ENCODE measurements at regions not wholly inside any gene's neighbourhood (a gene's known extent, or its start where the extent isn't known, plus 50 kb on each side); places are given as distances from the start of the nearest gene placed in this dataset.

DNA sequence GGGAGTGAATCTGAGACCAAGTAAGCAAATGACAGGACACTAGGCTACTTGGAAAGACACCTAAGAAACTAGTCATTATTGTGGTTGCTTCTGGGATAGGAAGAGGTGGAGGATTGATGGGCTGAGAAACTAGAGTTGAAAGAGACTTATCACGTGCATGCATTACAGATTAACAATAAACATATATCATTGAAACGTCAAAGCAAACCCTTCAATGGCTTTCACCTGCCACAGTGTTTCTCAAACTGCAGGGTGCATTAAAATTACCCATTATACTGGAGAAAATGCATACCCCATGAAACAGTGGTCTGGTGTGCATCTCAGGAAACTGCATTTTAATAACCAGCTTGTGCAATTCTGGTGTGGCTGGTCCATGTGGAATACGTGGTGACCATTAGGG, 318.8 kb downstream of the SMAD2 start:
- Histone ChIP-seq H3K27me3 (no peaks in the 10 kb centered on the region), H3K27ac (no peak overlapping the region), H3K4me1 (no peaks in the 10 kb centered on the region), H3K9me3 (no peaks in the 10 kb centered on the region), H3K4me3 (no peak overlapping the region), H3K36me3 (no peaks in the 10 kb centered on the region)
- intact Hi-C loops (cut with DNase I) = no loop called here
- DNase-seq = no peak
- WGBS (ENCODE audit: insufficient coverage, low coverage, low lambda C conversion rate, missing lambda C conversion rate) = 60% methylated on average over 3 of the region's 3 CpGs
- TF ChIP-seq, protein P1, sequence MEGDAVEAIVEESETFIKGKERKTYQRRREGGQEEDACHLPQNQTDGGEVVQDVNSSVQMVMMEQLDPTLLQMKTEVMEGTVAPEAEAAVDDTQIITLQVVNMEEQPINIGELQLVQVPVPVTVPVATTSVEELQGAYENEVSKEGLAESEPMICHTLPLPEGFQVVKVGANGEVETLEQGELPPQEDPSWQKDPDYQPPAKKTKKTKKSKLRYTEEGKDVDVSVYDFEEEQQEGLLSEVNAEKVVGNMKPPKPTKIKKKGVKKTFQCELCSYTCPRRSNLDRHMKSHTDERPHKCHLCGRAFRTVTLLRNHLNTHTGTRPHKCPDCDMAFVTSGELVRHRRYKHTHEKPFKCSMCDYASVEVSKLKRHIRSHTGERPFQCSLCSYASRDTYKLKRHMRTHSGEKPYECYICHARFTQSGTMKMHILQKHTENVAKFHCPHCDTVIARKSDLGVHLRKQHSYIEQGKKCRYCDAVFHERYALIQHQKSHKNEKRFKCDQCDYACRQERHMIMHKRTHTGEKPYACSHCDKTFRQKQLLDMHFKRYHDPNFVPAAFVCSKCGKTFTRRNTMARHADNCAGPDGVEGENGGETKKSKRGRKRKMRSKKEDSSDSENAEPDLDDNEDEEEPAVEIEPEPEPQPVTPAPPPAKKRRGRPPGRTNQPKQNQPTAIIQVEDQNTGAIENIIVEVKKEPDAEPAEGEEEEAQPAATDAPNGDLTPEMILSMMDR (IDR thresholded peaks at IDR 0.05) = no peak
- no peak for ATAC-seq

DNA sequence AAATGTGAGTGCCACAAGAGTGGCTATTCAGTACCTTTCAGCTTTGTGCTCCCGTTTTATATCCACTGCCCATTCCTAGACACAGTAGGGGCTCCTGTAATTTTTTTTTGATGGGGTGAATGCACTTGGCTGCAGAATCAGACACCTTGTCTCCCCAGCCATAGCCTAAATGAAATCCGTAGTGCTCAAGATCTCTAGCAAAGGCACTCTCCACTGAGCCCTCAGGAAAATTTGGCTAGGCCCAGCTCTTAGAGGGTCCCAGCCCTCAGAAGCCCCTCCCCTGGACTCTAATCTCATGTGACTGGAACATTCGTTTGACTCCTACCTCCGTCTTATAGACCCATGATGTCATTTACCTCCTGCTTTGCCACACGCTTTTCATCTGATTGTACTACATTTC, 323.9 kb downstream of the SMAD2 start:
- H3K27ac ChIP-seq = no peak overlapping the region
- no peaks in the 10 kb centered on the region for H3K27me3 ChIP-seq
- H3K36me3 ChIP-seq = no peaks in the 10 kb centered on the region
- H3K9me3 ChIP-seq = no peaks in the 10 kb centered on the region
- H3K4me3 ChIP-seq = no peak overlapping the region
- intact Hi-C loops (cut with DNase I) = no loop called here
- ATAC-seq (no peak), DNase-seq (no peak)
- no peaks in the 10 kb centered on the region for H3K4me1 ChIP-seq
- WGBS (ENCODE audit: insufficient coverage, low coverage, low lambda C conversion rate, missing lambda C conversion rate) = 49% methylated on average over 5 of the region's 5 CpGs
- no peak for TF ChIP-seq POLR2A (IDR thresholded peaks at IDR 0.05)
- TF ChIP-seq, protein P1 (IDR thresholded peaks at IDR 0.05) = no peak

DNA sequence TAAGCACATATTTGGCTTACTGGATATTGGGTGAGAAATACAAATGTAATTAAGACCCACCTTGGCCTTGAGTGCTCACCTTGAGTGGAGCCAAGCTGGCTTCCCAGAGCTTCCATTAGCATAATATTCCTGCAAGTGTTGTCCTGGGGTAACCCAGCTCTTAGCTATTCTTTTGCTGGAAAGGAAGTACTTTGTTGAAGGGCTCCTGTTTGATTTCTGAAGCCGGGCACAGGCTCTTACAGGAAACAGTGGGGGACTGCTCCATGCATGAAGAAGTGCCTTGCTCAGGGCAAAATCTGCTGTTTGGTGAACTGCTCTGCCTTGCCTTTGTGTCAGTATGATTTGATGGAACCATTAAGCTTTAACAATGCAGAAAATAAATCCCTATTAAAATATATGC, 325.4 kb downstream of the SMAD2 start:
- DNase-seq (no peak), ATAC-seq (no peak)
- H3K27me3 ChIP-seq = no peaks in the 10 kb centered on the region
- H3K36me3 ChIP-seq = no peaks in the 10 kb centered on the region
- WGBS (ENCODE audit: insufficient coverage, low coverage, low lambda C conversion rate, missing lambda C conversion rate) = 50% methylated on average over 1 of the region's 1 CpG
- no peak overlapping the region for H3K4me3 ChIP-seq
- no peaks in the 10 kb centered on the region for H3K4me1 ChIP-seq
- intact Hi-C loops (cut with DNase I) = no loop called here
- H3K9me3 ChIP-seq = no peaks in the 10 kb centered on the region
- TF ChIP-seq, protein P1 (IDR thresholded peaks at IDR 0.05) = no peak
- TF ChIP-seq POLR2A (IDR thresholded peaks at IDR 0.05) = no peak
- H3K27ac ChIP-seq = no peak overlapping the region

DNA sequence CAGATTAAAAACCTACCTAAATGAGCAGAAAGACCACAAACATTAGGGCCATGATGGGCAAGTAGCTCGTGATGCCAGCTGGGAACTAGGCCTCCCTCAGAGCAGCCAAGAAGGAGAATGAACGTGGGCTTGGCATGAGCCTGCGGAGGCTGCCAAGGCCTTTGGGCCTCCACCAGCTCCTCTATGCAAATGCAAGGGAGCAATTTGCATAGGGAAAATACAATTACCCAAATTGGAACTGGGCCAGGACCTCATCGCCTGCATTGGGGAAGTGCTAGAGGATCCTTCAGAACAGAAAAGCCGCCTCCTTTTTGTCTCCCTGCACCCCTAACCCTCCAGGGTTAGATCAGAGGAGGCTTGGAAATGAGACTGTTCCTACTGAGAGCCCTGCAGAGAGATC, 326.4 kb downstream of the SMAD2 start:
- no peaks in the 10 kb centered on the region for H3K4me1 ChIP-seq
- 81% methylated on average over 5 of the region's 5 CpGs for WGBS (ENCODE audit: insufficient coverage, low coverage, low lambda C conversion rate, missing lambda C conversion rate)
- no peaks in the 10 kb centered on the region for H3K27me3 ChIP-seq
- H3K36me3 ChIP-seq = no peaks in the 10 kb centered on the region
- DNase-seq (no peak), ATAC-seq (no peak)
- H3K27ac ChIP-seq = no peak overlapping the region
- intact Hi-C loops (cut with DNase I) = no loop called here
- no peak overlapping the region for H3K4me3 ChIP-seq
- TF ChIP-seq, protein P1 (IDR thresholded peaks at IDR 0.05) = no peak
- TF ChIP-seq POLR2A (IDR thresholded peaks at IDR 0.05) = no peak
- no peaks in the 10 kb centered on the region for H3K9me3 ChIP-seq

DNA sequence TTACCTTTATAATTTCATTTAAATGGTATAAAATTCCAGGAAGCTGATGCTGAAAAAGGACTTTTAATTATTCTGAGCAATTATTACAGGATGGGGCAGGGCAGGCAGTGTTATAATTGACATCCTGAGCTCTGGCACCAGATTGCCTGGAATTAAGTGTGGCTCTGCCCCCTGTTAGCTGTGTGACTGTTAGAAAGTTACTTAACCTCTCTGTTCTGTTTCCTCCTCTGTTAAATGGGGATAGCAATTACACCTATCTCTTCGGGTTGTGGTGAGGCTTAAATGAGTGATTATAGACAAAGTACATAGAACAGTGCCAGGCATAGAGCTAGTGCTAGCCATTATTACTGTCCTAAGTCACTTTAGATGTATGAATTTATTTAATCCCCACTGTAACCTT, 327.3 kb downstream of the SMAD2 start:
- ATAC-seq (no peak), DNase-seq (no peak)
- Histone ChIP-seq H3K9me3 (no peaks in the 10 kb centered on the region), H3K36me3 (no peaks in the 10 kb centered on the region), H3K27ac (no peak overlapping the region), H3K4me1 (no peaks in the 10 kb centered on the region), H3K4me3 (no peak overlapping the region), H3K27me3 (no peaks in the 10 kb centered on the region)
- intact Hi-C loops (cut with DNase I) = no loop called here
- WGBS (ENCODE audit: insufficient coverage, low coverage, low lambda C conversion rate, missing lambda C conversion rate) = no CpG with 5 or more reads among the region's 1 CpG
- TF ChIP-seq, protein P1 (IDR thresholded peaks at IDR 0.05) = no peak

Measured in right lobe of liver (tissue), 6 donors.